HG02884 (cell line): ENCODE measurements at regions not wholly inside any gene's neighbourhood (a gene's known extent, or its start where the extent isn't known, plus 50 kb on each side); places are given as distances from the start of the nearest gene placed in this dataset.
"Not testable (repeated sequence)": the region's sequence is repeated elsewhere in the genome, so short reads cannot be mapped to it uniquely, and the experiment has no call there.

Experiments
- ATAC-seq: cut with Tn5 transposase; IDR thresholded peaks from one replicate; pipeline ENCODE4 v1.9.1; 2021; ENCODE audit warnings: mild to moderate bottlenecking, moderate library complexity; ENCODE audit not compliant: unreplicated experiment

DNA sequence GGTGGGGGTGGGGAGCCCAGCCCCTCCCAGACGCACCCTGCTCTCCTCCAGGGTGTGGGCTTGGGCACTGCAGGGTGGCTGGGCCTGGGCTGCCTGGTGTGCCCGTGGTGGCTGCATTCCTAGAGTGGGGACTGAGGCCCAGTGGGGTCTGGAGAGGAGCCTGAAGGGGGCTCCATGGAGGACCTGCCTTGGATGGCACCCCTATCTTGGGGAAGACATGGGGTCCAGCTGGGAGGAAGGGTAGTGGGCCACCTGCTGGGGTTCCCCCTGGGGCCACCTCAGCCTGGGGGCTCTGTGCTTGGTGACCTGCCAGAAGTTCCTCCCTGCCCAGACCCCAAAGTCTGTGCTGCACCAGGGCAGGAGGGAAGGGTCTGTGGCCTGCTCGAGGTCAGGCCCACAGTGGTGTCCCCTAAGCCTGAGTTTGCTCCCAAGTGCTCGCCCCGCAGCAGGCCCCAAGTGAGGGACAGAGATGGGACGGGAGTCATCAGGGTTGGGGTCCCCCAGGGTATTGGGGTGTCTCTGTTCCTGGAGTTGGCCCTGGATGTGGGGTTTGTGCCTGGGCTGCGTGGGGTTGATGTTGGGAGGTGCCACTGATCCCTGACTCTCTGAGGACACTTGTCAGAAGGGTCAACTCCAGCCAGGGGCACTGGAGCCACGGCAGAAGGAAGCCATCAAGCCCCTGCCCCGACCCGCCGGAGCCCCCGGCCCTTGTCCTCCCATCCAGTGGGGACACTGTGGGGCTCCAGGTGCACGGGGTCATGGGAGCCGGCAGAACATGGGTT is 382.9 kb downstream of the TMEM121 start:
- no peak for ATAC-seq

DNA sequence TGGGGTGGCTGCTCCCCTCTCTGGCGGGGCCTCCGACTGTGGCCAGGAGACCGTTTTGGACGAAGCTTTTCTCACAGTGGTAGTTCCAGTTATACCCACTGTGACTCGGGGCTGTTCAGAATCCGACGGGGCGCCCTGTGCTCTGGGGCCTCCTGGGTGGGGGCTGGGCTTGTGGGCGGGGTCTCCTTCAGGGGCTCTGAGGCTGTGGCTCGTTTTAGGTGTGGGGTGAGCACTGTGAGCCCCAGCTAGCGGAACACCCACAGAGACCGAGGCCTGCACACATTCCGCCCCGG is 383.4 kb downstream of the TMEM121 start:
- ATAC-seq: not testable (repeated sequence)

DNA sequence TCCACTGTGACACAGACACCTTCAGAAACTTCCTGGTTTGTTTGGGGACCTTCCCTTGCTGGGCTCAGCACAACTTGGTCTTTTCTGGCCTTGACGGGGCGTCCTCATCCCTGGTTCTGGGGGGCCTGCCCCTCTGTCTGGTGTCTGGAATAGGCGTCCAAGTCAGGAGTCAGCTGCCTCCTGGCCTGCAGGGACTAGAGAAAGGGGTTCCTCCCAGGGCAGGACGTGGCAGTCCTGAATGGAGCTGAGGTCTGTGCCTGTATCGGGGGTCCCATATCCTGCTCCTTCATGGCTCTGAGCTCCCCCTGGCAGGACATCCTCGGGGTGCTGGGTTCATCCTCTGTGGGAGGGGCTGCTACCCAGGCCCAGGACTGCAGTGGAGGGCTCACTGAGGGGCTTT is 384.0 kb downstream of the TMEM121 start:
- ATAC-seq: no peak

DNA sequence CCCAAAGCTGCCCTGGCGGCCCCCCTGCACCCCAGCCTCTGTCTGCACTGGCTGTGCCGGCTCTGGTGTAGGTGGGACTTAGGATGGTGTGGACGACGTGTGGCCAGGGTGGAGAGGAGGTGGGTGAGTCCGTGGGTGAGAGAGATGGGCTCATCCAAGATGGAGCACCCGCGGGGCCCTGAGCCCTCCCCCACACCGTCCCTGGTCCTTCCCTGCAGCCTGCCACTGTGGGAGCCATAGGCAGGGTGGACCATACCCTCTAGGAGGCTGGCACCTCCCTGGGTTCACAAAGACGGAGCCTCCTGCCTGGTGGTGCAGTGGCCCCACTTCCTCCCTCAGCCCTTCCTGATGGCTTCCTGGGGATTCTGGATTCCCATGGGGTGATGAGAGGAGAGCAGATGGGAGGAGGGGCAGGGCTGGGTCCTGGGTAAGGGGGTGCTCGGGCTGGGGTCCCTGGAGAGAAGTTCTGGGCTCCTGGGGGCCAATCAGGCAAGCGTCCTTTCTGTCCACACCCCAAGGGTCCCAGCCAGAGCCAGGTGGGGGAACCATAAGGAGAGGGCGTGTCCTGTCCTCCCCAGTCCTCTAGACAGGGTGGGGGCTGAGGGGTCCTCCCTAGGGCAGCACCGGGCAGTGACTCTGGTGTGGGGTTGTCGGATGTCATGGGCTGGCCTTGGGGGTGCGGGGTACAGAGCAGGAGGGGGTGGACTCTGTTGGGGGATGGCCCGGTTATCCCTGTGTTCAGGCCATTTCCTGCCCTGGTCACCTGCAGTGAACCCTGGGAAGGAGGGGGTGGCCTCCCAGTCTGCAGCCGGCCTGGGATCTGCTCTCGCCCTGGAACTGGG is 384.8 kb downstream of the TMEM121 start:
- no peak for ATAC-seq

DNA sequence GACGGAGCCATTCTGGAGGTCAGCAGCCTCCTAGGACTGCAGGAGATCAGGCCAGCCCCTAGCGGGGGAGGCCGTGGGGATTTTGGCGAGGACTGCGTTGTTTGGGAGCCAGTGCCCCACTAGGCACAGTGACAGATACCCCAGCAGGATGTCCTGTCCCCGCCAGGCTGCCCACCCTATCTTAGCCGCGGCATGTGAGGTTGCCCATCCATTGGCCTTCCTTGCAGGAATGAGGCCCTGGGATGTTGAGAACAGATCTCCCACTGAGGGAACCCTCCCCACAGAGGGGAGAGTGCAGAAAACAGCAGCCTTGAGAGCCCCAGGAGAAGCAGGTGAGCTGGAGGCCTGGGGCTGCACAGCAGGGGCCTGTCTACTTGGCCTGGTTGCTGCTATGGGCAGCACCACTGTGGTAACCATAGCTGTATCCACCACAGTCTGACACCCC is 385.5 kb downstream of the TMEM121 start:
- ATAC-seq: not testable (repeated sequence)

DNA sequence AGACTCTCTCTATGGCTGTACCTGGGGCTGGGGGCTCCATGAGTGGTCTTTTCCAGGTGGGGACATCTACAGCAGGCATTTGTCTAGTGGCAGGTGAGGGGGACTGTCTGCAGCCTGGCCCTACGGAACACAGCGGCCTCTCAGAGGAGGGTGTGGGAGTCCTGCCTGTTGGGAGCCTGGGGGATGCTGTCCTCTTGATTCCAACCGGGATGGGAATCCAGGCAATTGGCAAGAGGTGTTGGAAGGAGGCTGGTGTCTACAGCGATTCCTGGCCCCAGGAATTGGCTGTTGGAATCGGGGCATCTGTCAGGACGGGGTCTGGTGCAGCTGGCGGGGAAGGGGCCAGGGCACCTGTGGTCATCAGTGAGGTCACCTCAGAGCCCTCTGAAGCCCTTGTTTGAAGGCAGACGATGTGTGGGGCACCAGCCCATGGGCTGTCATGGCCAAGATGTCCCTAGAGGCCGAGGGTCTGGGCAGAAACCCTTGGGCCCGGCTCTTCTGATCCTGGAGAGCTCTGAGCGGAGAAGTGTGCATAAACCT is 386.3 kb downstream of the TMEM121 start:
- ATAC-seq: no peak

DNA sequence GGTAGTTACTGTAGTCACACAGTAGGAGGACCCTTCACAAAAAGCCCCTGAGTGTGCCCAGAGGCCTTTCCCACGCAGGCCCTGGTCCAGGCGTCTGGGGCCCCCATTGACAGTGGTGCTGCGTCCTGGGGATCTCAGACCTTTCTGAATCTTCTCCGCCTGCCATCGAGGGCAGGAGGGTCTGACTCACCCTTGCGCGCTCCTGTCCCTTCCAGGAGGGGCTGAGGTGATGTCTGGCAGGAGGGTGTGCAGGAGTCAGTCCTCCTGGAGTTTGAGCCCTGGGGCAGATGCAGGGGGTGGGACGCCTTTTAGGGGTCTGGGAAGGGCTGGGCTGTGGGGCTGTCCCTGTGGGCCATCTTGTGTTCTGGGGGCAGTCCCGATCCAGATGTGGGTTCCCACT is 386.8 kb downstream of the TMEM121 start:
- no peak for ATAC-seq

DNA sequence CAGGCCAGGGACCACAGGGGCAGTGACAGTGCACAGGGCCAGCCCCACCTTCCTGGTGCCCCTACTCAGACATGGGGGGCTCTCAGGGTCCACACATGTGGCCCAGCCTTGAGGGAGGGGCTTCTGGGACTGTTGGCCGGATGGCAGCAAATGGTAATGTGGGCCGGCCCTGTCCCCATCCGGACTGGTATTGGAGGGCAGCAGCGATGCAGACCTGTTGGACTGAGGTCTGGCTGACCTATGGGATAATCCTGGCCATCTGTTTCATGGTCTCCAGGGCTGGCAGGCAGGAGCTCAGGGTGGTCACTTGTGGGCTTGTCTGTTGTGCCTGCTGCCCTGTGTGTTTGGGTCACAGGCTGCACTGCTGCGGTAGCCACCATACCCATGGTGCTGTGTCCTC is 387.5 kb downstream of the TMEM121 start:
- no peak for ATAC-seq

DNA sequence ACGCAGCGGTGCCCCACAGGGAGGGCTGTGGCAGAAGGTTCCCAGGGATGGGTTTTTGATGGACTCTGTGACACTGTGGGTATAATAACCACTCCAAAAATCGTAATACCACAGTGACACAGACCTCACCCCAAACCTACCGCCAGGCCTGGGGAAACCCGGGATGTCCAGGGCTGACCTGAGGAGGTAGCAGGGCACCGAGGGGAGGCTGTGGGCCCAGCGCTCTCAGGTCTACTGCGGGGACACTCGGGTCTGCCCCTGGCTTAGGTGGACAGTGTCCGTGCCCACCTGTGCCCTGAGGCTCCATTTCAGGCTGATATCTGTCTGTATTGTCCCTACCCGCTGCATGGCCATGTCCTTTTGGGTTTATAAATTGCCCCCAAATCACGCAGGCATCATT is 387.9 kb downstream of the TMEM121 start:
- ATAC-seq: not testable (repeated sequence)

DNA sequence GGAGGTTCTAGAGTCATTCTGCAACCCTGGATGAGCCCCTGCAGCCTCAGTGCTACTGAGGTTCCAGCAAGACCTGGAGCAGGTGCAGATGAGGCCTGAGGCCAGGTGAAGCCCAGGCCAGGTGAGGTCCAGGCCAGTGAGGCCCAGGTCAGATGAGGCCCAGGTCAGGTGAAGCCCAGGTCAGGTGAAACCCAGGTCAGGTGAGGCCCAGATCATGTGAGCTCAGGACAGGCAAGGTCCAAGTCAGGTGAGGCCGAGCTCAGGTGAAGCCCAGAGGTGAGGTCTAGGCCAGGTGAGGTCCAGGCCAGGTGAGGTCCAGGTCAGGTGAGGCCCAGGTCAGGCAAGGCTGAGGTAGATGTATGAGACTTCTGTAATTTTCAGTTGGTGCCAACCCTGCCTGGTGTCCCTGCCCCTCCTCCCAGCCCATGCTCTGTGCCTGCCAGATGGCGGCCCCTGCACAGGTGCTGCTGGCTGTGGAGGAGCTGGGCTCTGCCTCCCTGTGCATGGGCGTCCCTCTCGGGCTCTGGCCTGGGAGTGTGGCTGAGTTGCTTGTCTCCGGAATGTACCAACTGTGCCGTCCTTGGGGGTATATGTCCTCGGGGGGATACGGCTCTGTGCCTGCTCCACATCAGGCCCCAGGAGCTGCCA is 388.5 kb downstream of the TMEM121 start:
- no peak for ATAC-seq

DNA sequence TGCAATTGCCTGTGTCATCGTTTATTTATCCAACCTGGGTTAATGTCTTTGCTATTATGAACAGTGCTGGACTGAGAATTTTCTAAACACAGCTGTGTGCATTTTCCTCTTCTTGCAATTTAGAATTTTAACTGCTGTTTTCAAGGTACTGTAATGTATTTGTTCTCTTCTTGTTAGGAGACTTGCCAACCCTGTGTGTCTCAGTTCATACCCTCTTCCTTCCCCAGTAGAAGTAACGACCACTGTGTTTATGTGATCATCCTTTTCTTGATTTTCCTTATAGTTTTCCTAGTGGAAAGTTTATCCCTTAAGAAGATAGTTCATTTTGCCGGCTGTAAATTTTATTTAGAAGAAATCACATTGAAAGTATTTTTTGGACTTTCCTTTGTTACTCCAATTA is 389.2 kb downstream of the TMEM121 start:
- ATAC-seq: not testable (repeated sequence)

DNA sequence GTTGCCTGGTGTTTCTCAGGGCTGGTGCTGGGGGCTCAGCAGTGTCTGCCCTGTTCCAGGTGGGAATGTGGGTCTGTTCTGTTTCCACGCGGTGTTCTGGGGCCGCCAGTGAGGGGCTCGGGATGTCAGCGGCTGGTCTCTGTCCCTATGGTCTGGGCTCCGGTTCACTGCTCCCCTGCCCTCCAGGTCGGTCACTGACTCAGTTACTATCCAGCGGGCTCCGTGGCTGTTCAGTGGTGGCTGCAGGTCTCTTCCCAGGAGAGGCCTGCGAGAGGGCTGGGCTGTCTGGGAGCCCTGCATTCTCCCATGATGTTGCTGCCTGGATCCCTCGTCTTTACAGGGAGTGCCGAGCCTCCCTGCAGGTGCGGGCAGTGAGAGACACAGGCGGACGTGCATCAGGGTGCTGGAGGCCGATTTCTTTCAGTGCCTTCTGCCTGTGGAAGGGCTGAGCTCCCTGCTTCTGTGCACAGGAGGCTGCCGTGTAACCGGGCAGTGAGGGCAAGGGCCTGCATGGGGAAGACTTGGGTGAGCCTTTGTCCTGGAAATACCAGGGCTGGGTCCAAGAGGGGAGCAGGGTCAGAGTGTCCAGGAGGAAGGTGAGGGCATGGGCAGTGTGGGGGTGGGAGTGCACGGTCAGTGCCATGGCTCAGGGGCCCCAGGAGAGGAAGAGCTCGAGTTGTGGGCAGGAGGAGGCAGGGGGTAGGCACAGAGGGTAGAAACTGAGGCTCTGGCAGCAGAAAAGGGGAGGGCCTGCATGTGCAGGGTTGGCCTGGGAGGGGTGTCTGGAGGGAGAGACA is 391.0 kb downstream of the TMEM121 start:
- not testable (repeated sequence) for ATAC-seq

DNA sequence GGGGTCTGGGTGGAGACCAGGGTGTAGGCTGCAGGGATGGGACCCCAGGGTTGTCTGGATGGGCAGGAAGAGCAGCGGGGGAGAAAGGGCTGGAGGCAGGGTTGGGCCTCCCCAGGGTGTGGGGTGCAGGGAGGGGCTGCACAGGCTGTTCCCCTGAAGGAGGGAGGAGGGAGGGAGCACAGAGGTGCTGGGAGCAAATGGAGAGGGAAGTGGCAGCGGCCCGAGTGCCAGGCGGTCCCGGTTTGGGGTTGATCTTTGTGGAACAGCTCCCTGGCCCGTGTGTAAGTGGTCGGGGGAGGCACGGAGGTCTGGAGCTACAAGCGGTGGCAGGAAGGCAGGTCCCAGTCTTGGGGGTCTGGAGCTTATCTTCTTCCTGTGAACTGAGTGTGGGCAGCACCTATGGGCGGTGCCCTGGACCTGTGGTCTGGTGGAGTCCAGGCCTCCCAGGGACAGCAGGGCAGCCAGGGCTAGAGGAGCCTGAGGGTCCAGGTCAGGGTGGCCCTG is 391.6 kb downstream of the TMEM121 start:
- no peak for ATAC-seq

DNA sequence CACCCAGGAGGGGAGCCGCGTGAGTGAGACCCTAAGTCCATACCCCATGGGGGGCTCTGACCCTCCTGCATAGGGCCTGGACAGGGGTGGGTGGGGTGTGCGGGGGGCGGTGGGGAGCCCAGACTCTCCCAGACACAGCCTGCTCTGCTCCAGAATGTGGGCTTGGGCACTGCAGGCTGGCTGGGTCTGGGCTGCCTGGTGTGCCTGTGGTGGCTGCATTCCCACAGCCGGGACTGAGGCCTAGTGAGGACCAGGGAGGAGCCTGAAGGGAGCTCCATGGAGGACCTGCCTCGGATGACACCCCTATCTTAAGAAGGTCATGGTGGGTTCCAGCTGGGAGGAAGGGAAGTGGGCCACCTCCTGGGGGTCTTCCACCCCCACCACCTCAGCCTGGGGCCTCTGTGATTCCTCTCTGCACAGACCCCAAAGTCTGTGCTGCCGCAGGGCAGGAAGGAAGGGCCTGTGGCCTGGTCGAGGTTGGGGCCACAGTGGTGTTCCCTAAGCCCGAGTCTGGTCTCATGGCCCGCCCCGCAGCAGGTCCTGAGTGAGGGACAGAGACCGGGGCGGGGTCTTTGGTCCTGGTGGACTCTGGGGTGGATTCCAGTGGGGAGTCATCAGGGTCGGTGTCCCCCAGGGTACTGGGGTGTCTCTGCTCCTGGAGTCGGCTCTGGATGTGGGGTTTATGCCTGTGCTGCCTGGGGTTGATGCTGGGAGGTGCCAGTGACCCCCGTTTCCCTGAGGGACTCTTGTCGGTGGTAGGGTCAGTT is 392.3 kb downstream of the TMEM121 start:
- ATAC-seq: no peak

DNA sequence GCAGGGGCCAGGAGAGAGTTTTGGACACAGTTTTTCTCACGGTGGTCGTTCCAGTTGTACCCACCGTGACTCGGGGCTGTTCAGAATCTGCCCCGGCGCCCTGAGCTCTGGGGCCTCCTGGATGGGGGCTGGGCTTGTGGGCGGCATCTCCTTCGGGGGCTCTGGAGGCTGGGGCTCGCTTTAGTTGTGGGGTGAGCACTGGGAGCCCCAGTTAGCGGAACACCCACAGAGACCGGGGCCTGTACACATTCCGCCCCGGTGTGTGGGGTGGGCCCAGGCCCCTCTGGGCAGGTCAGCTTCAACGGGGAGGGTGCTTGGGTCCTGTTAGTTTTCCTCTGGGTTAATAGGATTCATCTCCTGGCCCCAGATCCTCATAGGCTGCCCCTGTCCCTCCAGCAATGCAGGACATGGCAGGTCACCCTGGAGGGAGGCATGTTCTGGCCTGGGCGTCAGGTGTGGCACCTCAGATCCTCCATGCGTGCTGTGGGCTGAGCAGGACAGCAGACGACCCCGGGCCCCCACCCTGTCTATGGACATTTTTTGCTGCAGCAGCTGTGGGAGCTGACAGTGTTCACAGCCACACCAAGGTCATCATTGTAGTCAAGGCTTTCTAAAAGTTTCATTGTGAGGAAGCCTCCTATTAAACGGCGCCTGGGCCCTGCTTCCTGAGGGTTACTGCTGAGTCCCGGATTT is 393.2 kb downstream of the TMEM121 start:
- ATAC-seq: no peak

DNA sequence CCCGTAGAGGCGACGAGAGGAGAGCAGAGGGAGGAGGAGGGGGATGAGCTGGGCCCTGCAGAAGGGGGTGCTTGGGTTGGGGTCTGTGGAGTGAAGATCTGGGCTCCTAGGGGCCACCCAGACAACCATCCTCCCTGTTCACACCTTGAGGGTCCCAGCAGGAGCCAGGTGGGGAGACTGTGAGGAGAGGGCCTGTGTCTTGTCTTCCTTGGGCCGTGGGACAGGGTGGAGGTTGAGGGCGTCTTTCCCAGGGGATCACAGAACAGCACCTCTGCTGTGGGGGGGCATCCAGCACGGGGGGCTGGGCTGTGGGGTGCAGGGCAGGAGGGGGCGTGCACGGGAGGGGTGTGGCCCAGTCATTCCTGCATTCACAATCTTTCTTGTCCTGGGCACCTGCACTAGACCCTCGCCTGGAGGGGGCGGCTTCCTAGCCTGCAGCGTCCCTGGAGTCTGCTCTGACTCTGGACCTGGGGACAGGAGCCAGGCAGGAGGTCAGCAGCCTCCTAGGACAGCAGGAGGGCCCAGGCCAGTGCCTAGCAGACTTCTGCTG is 393.8 kb downstream of the TMEM121 start:
- not testable (repeated sequence) for ATAC-seq

DNA sequence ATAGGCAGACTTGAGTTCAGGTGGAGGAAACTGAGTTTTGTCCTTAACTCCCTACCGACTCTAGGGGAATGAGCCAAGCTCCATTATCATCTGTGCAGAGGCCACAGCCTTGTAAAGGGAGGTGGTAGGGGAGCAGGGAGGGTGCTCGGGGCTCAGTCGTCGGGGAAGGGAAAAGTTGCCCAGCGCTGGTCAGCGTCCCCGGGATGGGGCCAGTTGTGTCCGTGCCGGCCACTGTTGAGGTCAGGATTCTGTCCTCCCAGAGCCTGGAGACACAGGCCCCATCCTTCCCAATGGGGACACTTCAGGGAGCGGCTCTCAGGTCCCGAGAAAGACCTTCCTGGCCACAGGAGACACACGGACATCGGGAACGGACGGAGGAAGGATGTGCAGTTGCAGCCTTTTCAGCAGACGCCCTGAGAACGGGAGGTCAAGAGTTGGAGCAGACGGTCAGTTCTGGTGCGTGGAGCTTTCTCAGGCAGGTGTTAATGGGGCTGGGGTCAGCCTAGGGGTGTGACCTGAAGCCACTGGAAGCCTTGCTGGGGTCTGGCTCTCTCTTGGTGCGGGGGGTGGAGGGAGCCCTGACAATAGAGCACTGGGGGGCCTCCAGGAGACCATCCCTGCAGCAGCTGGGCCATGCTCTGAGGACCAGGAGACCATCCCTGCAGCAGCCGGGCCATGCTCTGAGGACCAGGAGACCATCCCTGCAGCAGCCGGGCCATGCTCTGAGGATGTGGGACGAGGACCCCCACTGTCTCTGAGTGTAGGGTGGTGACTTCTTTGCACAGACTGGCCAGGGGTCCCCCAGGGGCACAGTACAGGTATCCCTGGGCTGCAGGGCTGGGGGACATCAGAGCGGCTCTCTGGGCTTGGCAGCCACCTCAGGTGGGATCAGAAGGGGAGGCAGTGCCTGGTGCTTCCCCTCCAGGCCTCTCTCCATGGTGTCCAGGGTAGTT is 394.7 kb downstream of the TMEM121 start:
- ATAC-seq: not testable (repeated sequence)

DNA sequence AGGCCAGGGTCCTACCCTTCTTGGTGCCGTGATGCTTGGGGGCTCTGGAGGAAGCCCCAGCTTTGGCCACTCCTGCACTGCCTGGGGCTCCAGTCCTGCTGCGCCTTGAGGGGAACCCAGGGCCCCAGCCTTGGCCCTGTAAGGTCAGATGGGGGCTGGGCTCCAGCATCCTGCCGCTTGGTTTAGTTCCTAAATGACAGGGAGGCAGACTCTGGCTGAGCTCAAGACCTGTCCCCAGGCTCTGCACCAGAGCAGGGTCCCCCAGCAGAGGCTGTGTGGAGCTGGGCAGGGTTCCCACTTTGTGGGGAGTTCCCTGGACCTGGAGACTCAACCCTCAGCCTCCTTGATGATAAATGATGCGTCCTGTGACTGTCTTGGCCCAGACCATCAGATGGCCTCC is 395.4 kb downstream of the TMEM121 start:
- not testable (repeated sequence) for ATAC-seq
